Gastrocnemius medialis (tissue), 4 donors: ENCODE measurements at regions not wholly inside any gene's neighbourhood (a gene's known extent, or its start where the extent isn't known, plus 50 kb on each side); places are given as distances from the start of the nearest gene placed in this dataset.
"Not testable (repeated sequence)": the region's sequence is repeated elsewhere in the genome, so short reads cannot be mapped to it uniquely, and the experiment has no call there.

Source experiments
- POLR2A ChIP-seq, 2 donors: fragments of 450-650 bp; IDR thresholded peaks; one replicate each; pipeline ENCODE4 v1.6.1; 2017; ENCODE audit warnings: antibody characterized with exemption in 2 of 2, mild to moderate bottlenecking in 2 of 2, moderate library complexity in 2 of 2
- TF ChIP-seq, protein P1 (sequence below), 5 experiments: fragments of 450-650 bp in 3 of 5; fragments of 200-600 bp in 2 of 5; sonication (generic) in 2 of 5; IDR thresholded peaks in 4 of 5; conservative IDR thresholded peaks in 1 of 5; 1 replicate in 4 of 5; 2 replicates in 1 of 5; pipeline ENCODE4 v1.5.1; 2016 to 2019; ENCODE audit warnings: antibody characterized with exemption in 5 of 5, mild to moderate bottlenecking in 3 of 5, moderate library complexity in 3 of 5

DNA sequence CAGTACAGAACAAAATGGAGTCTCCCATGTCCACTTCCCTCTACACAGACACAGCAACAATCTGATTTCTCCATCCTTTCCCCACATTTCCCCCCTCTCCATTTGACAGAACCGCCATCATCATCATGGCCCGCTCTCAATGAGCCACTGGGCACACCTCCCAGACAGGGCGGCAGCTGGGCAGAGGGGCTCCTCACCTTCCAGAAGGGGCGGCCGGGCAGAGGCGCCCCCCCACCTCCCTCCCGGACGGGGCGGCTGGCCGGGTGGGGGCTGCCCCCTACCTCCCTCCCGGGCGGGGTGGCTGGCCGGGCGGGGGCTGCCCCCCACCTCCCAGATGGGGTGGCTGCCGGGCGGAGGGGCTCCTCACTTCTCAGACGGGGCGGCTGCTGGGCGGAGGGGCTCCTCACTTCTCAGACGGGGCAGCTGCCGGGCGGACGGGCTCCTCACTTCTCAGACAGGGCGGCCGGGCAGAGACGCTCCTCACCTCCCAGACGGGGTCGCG, 337.9 kb downstream of the GOLGA6L6 start:
- TF ChIP-seq, protein P1, sequence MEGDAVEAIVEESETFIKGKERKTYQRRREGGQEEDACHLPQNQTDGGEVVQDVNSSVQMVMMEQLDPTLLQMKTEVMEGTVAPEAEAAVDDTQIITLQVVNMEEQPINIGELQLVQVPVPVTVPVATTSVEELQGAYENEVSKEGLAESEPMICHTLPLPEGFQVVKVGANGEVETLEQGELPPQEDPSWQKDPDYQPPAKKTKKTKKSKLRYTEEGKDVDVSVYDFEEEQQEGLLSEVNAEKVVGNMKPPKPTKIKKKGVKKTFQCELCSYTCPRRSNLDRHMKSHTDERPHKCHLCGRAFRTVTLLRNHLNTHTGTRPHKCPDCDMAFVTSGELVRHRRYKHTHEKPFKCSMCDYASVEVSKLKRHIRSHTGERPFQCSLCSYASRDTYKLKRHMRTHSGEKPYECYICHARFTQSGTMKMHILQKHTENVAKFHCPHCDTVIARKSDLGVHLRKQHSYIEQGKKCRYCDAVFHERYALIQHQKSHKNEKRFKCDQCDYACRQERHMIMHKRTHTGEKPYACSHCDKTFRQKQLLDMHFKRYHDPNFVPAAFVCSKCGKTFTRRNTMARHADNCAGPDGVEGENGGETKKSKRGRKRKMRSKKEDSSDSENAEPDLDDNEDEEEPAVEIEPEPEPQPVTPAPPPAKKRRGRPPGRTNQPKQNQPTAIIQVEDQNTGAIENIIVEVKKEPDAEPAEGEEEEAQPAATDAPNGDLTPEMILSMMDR (IDR thresholded peaks at IDR 0.05 in 4 of 5, conservative IDR thresholded peaks at IDR 0.05 in 1 of 5) = not testable (repeated sequence)
- TF ChIP-seq POLR2A (IDR thresholded peaks at IDR 0.05) = not testable (repeated sequence)
